HG02759 (cell line): ENCODE measurements at regions not wholly inside any gene's neighbourhood (a gene's known extent, or its start where the extent isn't known, plus 50 kb on each side); places are given as distances from the start of the nearest gene placed in this dataset.
"Not testable (repeated sequence)": the region's sequence is repeated elsewhere in the genome, so short reads cannot be mapped to it uniquely, and the experiment has no call there.

ENCODE experiments used
- ATAC-seq: cut with Tn5 transposase; IDR thresholded peaks from one replicate; pipeline ENCODE4 v1.9.1; 2021; ENCODE audit warnings: mild to moderate bottlenecking, moderate library complexity; ENCODE audit not compliant: unreplicated experiment

GRCh38 chr12:105622846-105623736 is 292.6 kb downstream of the C12orf75 start:
- ATAC-seq: no peak

GRCh38 chr12:105626653-105627052 is 296.2 kb downstream of the C12orf75 start:
- no peak for ATAC-seq

GRCh38 chr12:105637470-105637869 is 307.0 kb downstream of the C12orf75 start:
- ATAC-seq: no peak

- ATAC-seq: no peak
Measured at GRCh38 chr12:105640761-105641160, 310.3 kb downstream of the C12orf75 start.

- no peak for ATAC-seq
Measured at GRCh38 chr12:105641749-105642148, 311.3 kb downstream of the C12orf75 start.

GRCh38 chr12:105644770-105645169 is 314.3 kb downstream of the C12orf75 start:
- no peak for ATAC-seq

GRCh38 chr12:105654606-105655005 is 324.1 kb downstream of the C12orf75 start:
- ATAC-seq: no peak

GRCh38 chr12:105658389-105658788 is 327.9 kb downstream of the C12orf75 start:
- no peak for ATAC-seq

- no peak for ATAC-seq
Measured at GRCh38 chr12:105659355-105660075, 329.0 kb downstream of the C12orf75 start.

GRCh38 chr12:105664765-105665164 is 334.3 kb downstream of the C12orf75 start:
- not testable (repeated sequence) for ATAC-seq

GRCh38 chr12:105665366-105665765 is 334.9 kb downstream of the C12orf75 start:
- no peak for ATAC-seq

GRCh38 chr12:105667973-105668743 is 337.7 kb downstream of the C12orf75 start:
- ATAC-seq: no peak

- no peak for ATAC-seq
Measured at GRCh38 chr12:105670672-105671071, 340.2 kb downstream of the C12orf75 start.

GRCh38 chr12:105671720-105672119 is 341.2 kb downstream of the C12orf75 start:
- ATAC-seq: no peak

GRCh38 chr12:105672121-105672975 is 341.9 kb downstream of the C12orf75 start:
- ATAC-seq: no peak

GRCh38 chr12:105674871-105675699 is 344.6 kb downstream of the C12orf75 start:
- ATAC-seq: no peak

GRCh38 chr12:105676694-105677093 is 346.2 kb downstream of the C12orf75 start:
- no peak for ATAC-seq

- no peak for ATAC-seq
Measured at GRCh38 chr12:105677672-105678071, 347.2 kb downstream of the C12orf75 start.

GRCh38 chr12:105679982-105680381 is 349.5 kb downstream of the C12orf75 start:
- ATAC-seq: no peak
